Omental fat pad (tissue), 3 donors: ENCODE measurements at regions not wholly inside any gene's neighbourhood (a gene's known extent, or its start where the extent isn't known, plus 50 kb on each side); places are given as distances from the start of the nearest gene placed in this dataset.

Experiments
- ATAC-seq: fragments of 150-250 bp; one replicate; pipeline ENCODE4 v1.9.1; 2016; ENCODE audit warnings: mild to moderate bottlenecking, moderate library complexity; ENCODE audit not compliant: low FRiP score
- DNase-seq: peaks from one replicate; pipeline ENCODE4 v3.0.0-alpha.2; 2019; ENCODE audit warnings: low spot score
- CTCF ChIP-seq, 3 donors: fragments of 450-650 bp; IDR thresholded peaks; one replicate each; pipeline ENCODE4 v1.5.1; 2016 to 2017; ENCODE audit warnings: antibody characterized with exemption in 3 of 3, mild to moderate bottlenecking in 3 of 3, moderate library complexity in 2 of 3

- ATAC-seq (no peak), DNase-seq (no peak)
- no peak for TF ChIP-seq CTCF (IDR thresholded peaks at IDR 0.05)
Measured at GRCh38 chr16:59330019-59330670, 596.0 kb upstream of the GOT2 start.

DNA sequence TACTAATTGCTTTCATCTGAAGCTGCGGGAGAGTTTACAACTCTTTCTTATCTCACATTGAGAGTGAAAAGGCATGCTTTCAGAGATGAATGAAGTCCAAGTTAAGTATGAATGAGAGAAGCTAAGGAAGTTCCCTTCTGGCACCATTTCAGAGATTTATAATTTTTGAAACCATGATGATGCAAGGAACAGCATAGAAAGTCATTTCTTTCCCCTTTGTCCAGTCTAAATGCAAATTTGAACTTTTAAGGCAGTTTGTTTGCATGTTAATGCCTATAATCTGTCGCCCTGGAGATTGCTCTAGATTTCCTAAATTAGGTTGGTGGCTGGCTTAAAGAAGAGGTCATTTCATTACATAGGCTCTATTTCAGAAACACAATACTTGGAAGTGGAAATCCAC, 594.8 kb upstream of the GOT2 start:
- no peak for TF ChIP-seq CTCF (IDR thresholded peaks at IDR 0.05)
- ATAC-seq (no peak), DNase-seq (no peak)

DNA sequence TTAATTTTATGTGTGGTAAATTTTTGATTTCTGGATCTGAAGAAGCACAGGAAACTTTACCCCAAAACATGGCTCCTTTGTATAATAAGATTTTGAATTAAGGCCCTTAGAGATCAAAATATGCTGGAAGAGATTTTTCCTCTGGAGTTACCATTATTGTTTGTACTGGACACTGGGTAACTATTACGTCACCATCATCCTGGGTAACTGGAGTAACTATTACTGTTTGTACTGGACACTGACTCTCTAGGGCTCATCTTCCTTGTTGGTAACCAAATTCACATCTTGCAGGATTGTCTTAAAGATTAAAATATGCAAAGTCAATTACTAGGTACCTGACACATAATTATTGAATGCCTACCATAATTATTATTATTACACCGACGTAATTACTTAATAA, 593.8 kb upstream of the GOT2 start:
- TF ChIP-seq CTCF (IDR thresholded peaks at IDR 0.05): no peak
- no peak for ATAC-seq
- no peak for DNase-seq

- ATAC-seq: no peak
- DNase-seq: no peak
- no peak for TF ChIP-seq CTCF (IDR thresholded peaks at IDR 0.05)
Measured at GRCh38 chr16:59326955-59327354, 592.8 kb upstream of the GOT2 start.

DNA sequence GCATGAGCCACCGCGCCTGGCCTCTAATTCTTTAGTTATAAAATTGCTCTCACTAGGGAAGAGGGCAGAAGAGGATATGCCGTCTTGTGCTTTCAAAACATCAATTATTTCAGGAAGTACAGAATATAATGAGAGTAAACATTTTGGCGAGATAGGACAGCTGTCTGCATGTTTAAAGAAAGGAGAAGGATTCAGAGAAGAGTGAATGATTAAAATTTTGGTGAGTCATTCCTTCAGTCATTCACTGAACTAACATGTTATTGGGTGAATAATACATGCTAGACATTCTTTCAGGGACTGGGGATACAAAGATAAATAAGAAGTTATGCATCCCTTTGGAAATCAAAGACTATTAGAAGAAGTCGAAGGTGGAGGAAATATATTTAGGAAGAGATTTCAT, 590.3 kb upstream of the GOT2 start:
- ATAC-seq (no peak), DNase-seq (no peak)
- no peak for TF ChIP-seq CTCF (IDR thresholded peaks at IDR 0.05)

GRCh38 chr16:59320657-59321056, 586.5 kb upstream of the GOT2 start:
- TF ChIP-seq CTCF (IDR thresholded peaks at IDR 0.05): no peak
- ATAC-seq (no peak), DNase-seq (no peak)

GRCh38 chr16:59319871-59320270, 585.8 kb upstream of the GOT2 start:
- DNase-seq: no peak
- no peak for ATAC-seq
- TF ChIP-seq CTCF (IDR thresholded peaks at IDR 0.05): no peak
